K562 (cell line): ENCODE measurements at regions not wholly inside any gene's neighbourhood (a gene's known extent, or its start where the extent isn't known, plus 50 kb on each side); places are given as distances from the start of the nearest gene placed in this dataset.

Source experiments
- ATAC-seq: fragments of 200-7000 bp; cut with Tn5 transposase; 3 replicates; pipeline ENCODE4 v1.9.1; 2020; ENCODE audit warnings: moderate library complexity
- BruUV-seq: library from RNA; stranded (reverse); fragments of 400-500 nt; replicated peaks from 2 replicates; lab custom pipeline; 2021; lab: Mats Ljungman, UMichigan
- CTCF ChIA-PET: fragments of 300-600 bp; formaldehyde crosslinking; extraction: SDS; loops from one replicate; lab custom pipeline; 2021; ENCODE audit warnings: low intra/inter-chr PET ratio; lab: Yijun Ruan, JAX
- POLR2A ChIA-PET: fragments of 300-600, 350-650 bp; sonication (Branson Sonifier 250); formaldehyde crosslinking; extraction: SDS; loops from one replicate; lab custom pipeline; 2021; ENCODE audit warnings: antibody characterized with exemption, inconsistent platforms; lab: Yijun Ruan, JAX
- DNase-seq, 4 experiments: peaks; one replicate each; pipeline versions ENCODE4 v3.0.0 to v3.0.0-alpha.2; 2011 to 2018; ENCODE audit warnings: low spot score in 3 of 4, mixed read lengths in 3 of 4; ENCODE audit errors: extremely low read depth in 1 of 4
- FAIRE-seq: peaks from 2 replicates; lab custom pipeline; 2011; peaks lifted over from hg19 to GRCh38; lab: Jason Lieb, UNC
- H2AFZ ChIP-seq: 2 replicates; pipeline ENCODE4 v1.6.0; 2011; ENCODE audit warnings: low read depth, low read length, control low read depth, inconsistent platforms
- H3K27ac ChIP-seq: fragments of 200-600 bp; 3 replicates; pipeline ENCODE4 v1.8.0; 2011; ENCODE audit warnings: low read depth, mild to moderate bottlenecking, control low read depth, inconsistent platforms, low read length, moderate library complexity, mixed read lengths; ENCODE audit errors: extremely low read depth
- H3K27me3 ChIP-seq, 2 experiments: fragments of 300-600 bp in 1 of 2; 2 replicates in 1 of 2; 3 replicates in 1 of 2; pipeline versions ENCODE4 v1.6.0 to v1.8.0; 2011; ENCODE audit warnings: inconsistent platforms in 2 of 2, low read length in 2 of 2, mild to moderate bottlenecking in 1 of 2, mixed read lengths in 1 of 2, moderate library complexity in 1 of 2; ENCODE audit not compliant: control insufficient read depth in 2 of 2, insufficient read depth in 2 of 2
- H3K36me3 ChIP-seq: fragments of 300-600 bp; 3 replicates; pipeline ENCODE4 v1.8.0; 2011; ENCODE audit warnings: mild to moderate bottlenecking, low read length, inconsistent platforms; ENCODE audit not compliant: control insufficient read depth, insufficient read depth
- H3K4me1 ChIP-seq, 2 experiments: fragments of 200-600 bp in 1 of 2; replicated peaks in 1 of 2; 2 replicates in 1 of 2; 3 replicates in 1 of 2; pipeline versions ENCODE4 v1.5.1 to v1.8.0; 2011; ENCODE audit warnings: inconsistent platforms in 2 of 2, low read length in 2 of 2, mild to moderate bottlenecking in 1 of 2, mixed read lengths in 1 of 2, moderate library complexity in 1 of 2; ENCODE audit not compliant: control insufficient read depth in 2 of 2, insufficient read depth in 2 of 2
- H3K4me2 ChIP-seq: 2 replicates; pipeline ENCODE4 v1.6.1; 2011; ENCODE audit warnings: low read length, control low read depth, inconsistent platforms, mixed read lengths; ENCODE audit not compliant: insufficient read depth
- H3K4me3 ChIP-seq: fragments of 200-600 bp; sonication (generic), shearing (Covaris generic); 2 replicates; pipeline ENCODE4 v1.5.1; 2016; ENCODE audit warnings: control low read depth, inconsistent platforms
- H3K79me2 ChIP-seq: fragments of 200-600 bp; 3 replicates; pipeline ENCODE4 v1.8.0; 2011; ENCODE audit warnings: low read length, inconsistent platforms; ENCODE audit not compliant: control insufficient read depth, insufficient read depth
- H3K9ac ChIP-seq, 2 experiments: 2 replicates each; pipeline versions ENCODE4 v1.6.0 to v1.6.1; 2011; ENCODE audit warnings: low read depth in 2 of 2, low read length in 2 of 2, control low read depth in 1 of 2, inconsistent platforms in 1 of 2, mild to moderate bottlenecking in 1 of 2, mixed read lengths in 1 of 2; ENCODE audit not compliant: insufficient read depth in 1 of 2
- H3K9me1 ChIP-seq: one replicate; pipeline ENCODE4 v1.6.0; 2011; ENCODE audit warnings: inconsistent platforms, mild to moderate bottlenecking, low read length, moderate library complexity; ENCODE audit not compliant: control insufficient read depth, insufficient read depth
- H3K9me3 ChIP-seq: replicated peaks from 2 replicates; pipeline ENCODE4 v1.5.1; 2011; ENCODE audit warnings: low read depth, low read length, inconsistent platforms; ENCODE audit not compliant: control insufficient read depth, insufficient read depth
- H4K20me1 ChIP-seq: replicated peaks from 2 replicates; pipeline ENCODE4 v1.6.1; 2011; ENCODE audit warnings: low read length, inconsistent platforms, mixed read lengths; ENCODE audit not compliant: control insufficient read depth, insufficient read depth
- LCOR ChIP-seq: sonication (generic); formaldehyde crosslinking; IDR thresholded peaks from 2 replicates; pipeline ENCODE4 v1.8.0; 2022; ENCODE audit warnings: mild to moderate bottlenecking, missing genetic modification reagents
- NCOA6 ChIP-seq: fragments of 450-650 bp; IDR thresholded peaks from 2 replicates; pipeline ENCODE4 v1.6.1; 2017; ENCODE audit warnings: mild to moderate bottlenecking
- SMARCB1 ChIP-seq: IDR thresholded peaks from 2 replicates; pipeline ENCODE4 v1.6.1; 2011; ENCODE audit warnings: improper control_type of control experiment, low read depth; ENCODE audit not compliant: insufficient read length
- ZBTB17 ChIP-seq: fragments of 450-650 bp; formaldehyde crosslinking; IDR thresholded peaks from 2 replicates; pipeline ENCODE4 v1.4.0; 2020; ENCODE audit warnings: mild to moderate bottlenecking
- ZNF124 ChIP-seq: sonication (generic); formaldehyde crosslinking; IDR thresholded peaks from 2 replicates; pipeline ENCODE4 v1.8.1; 2022; ENCODE audit warnings: missing genetic modification reagents
- ZNF134 ChIP-seq: fragments of 250-450 bp; sonication (Bioruptor Pico); conservative IDR thresholded peaks from 2 replicates; pipeline ENCODE4 v1.4.0; 2020
- ZNF184 ChIP-seq: sonication (generic); formaldehyde crosslinking; IDR thresholded peaks from 2 replicates; pipeline ENCODE4 v1.5.0; 2020; ENCODE audit warnings: missing genetic modification reagents
- ZNF79 ChIP-seq: fragments of 250-450 bp; sonication (Bioruptor Pico); IDR thresholded peaks from 2 replicates; pipeline ENCODE4 v1.4.0; 2020; ENCODE audit warnings: low read depth, mild to moderate bottlenecking, moderate library complexity
- WGBS: fragments of 100-300 bp; shearing (Covaris generic); methylation state at CpG from one replicate; pipeline ENCODE4 v1.1.6; 2016; ENCODE audit warnings: low coverage, mixed read lengths; ENCODE audit not compliant: insufficient coverage; ENCODE audit errors: missing lambda C conversion rate; 5-methylcytosine and 5-hydroxymethylcytosine counted together
- in situ Hi-C: fragments of 300-500 bp; cut with MboI; formaldehyde crosslinking; loops from 4 replicates; pipeline ENCODE4 v1.15.0; 2018; ENCODE audit warnings: inconsistent platforms, mixed read lengths
- intact Hi-C: fragments of 100-400 bp; cut with micrococcal nuclease; formaldehyde crosslinking; loops from 2 replicates; pipeline ENCODE4 v1.14.2; 2022
- TF ChIP-seq, protein P1 (sequence below): fragments of 450-650 bp; IDR thresholded peaks from one replicate; pipeline ENCODE4 v1.6.1; 2018; ENCODE audit warnings: mild to moderate bottlenecking, moderate library complexity; ENCODE audit not compliant: partially characterized antibody
- TF ChIP-seq, protein P2 (sequence below): IDR thresholded peaks from 3 replicates; pipeline ENCODE4 v1.6.1; 2011; ENCODE audit warnings: borderline replicate concordance, mild to moderate bottlenecking, moderate library complexity; ENCODE audit not compliant: insufficient read length; ENCODE audit errors: extremely low read depth
- TF ChIP-seq, protein P3 (sequence below): fragments of 250-450 bp; sonication (Bioruptor Pico); IDR thresholded peaks from 2 replicates; pipeline ENCODE4 v1.4.0; 2020; ENCODE audit warnings: borderline replicate concordance

DNA sequence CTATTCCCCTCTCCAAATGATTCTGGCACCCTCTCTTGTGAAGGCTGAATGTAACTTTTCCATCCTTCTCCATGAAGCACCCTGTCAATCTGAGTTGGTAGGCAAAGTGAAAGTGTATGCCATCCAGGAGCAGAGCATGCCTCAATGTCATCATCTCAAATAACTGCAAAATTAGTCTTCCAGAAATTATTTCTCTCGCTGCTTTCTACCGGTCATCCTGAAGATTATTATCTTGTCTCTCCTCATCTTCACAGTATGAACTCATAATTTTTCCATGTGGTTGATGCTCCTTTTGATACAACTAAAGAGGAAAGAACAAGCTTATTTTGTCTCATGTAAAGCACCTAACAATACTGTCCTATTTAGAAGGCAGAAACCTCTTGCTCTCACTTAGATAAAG lies 285.5 kb upstream of the PCDH7 start:
- Histone ChIP-seq H3K27ac (no peak overlapping the region), H3K9me1 (no peaks in the 10 kb centered on the region), H3K79me2 (no peaks in the 10 kb centered on the region), H3K9me3 (0 out of 2 replicates have a peak, but pooled peaks cover 2% of the 10 kb centered on the region), H3K27me3 (no peaks in the 10 kb centered on the region), H4K20me1 (no peaks in the 10 kb centered on the region), H3K36me3 (no peaks in the 10 kb centered on the region), H3K4me3 (no peak overlapping the region), H3K9ac (no peak overlapping the region), H3K4me2 (no peak overlapping the region), H3K4me1 (no peaks in the 10 kb centered on the region), H2AFZ (no peak overlapping the region)
- ChIA-PET CTCF (no interaction called here), POLR2A (no interaction called here)
- FAIRE-seq: no peak
- intact Hi-C loops (no loop called here), in situ Hi-C loops (no loop called here)
- BruUV-seq: no TSS peak
- WGBS: 0% methylated on average over 2 of the region's 2 CpGs
- no peak for TF ChIP-seq ZNF79 (CRISPR knock-in tag)
- no peak for DNase-seq
- no peak for ATAC-seq

DNA sequence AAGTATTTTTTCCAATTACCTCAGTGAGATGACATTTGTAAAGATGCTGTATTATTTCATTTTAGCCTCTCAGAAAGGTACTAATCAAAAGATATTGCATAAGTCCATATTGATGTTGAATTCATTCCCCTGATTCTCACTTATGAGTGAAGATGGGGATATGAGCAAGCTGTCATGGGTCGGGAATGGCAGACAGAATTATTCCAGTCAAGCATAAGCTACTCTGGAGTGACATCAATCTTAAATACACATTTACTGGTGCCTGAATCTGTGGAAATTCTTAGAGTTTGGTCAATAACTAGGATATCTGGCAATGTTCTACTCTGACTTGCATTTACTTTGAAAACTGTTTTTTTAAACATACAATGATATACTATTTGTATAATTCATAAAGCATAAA lies 283.8 kb upstream of the PCDH7 start:
- Histone ChIP-seq H3K36me3 (no peaks in the 10 kb centered on the region), H3K27ac (no peak overlapping the region), H3K79me2 (no peaks in the 10 kb centered on the region), H4K20me1 (no peaks in the 10 kb centered on the region), H3K9me1 (no peaks in the 10 kb centered on the region), H2AFZ (no peak overlapping the region), H3K4me1 (no peaks in the 10 kb centered on the region), H3K4me3 (no peak overlapping the region), H3K9ac (no peak overlapping the region), H3K9me3 (no peaks in the 10 kb centered on the region), H3K4me2 (no peak overlapping the region), H3K27me3 (no peaks in the 10 kb centered on the region)
- 0% methylated on average over 1 of the region's 1 CpG for WGBS
- DNase-seq (no peak), ATAC-seq (no peak), FAIRE-seq (no peak)
- ChIA-PET POLR2A (no interaction called here), CTCF (no interaction called here)
- intact Hi-C loops: no loop called here
- BruUV-seq: no TSS peak
- in situ Hi-C loops: no loop called here
- TF ChIP-seq, protein P1, sequence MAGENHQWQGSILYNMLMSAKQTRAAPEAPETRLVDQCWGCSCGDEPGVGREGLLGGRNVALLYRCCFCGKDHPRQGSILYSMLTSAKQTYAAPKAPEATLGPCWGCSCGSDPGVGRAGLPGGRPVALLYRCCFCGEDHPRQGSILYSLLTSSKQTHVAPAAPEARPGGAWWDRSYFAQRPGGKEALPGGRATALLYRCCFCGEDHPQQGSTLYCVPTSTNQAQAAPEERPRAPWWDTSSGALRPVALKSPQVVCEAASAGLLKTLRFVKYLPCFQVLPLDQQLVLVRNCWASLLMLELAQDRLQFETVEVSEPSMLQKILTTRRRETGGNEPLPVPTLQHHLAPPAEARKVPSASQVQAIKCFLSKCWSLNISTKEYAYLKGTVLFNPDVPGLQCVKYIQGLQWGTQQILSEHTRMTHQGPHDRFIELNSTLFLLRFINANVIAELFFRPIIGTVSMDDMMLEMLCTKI: no peak
- TF ChIP-seq, protein P2, sequence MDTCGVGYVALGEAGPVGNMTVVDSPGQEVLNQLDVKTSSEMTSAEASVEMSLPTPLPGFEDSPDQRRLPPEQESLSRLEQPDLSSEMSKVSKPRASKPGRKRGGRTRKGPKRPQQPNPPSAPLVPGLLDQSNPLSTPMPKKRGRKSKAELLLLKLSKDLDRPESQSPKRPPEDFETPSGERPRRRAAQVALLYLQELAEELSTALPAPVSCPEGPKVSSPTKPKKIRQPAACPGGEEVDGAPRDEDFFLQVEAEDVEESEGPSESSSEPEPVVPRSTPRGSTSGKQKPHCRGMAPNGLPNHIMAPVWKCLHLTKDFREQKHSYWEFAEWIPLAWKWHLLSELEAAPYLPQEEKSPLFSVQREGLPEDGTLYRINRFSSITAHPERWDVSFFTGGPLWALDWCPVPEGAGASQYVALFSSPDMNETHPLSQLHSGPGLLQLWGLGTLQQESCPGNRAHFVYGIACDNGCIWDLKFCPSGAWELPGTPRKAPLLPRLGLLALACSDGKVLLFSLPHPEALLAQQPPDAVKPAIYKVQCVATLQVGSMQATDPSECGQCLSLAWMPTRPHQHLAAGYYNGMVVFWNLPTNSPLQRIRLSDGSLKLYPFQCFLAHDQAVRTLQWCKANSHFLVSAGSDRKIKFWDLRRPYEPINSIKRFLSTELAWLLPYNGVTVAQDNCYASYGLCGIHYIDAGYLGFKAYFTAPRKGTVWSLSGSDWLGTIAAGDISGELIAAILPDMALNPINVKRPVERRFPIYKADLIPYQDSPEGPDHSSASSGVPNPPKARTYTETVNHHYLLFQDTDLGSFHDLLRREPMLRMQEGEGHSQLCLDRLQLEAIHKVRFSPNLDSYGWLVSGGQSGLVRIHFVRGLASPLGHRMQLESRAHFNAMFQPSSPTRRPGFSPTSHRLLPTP: no peak
- TF ChIP-seq LCOR (CRISPR knock-in tag) (no peak), SMARCB1 (no peak), ZNF184 (CRISPR knock-in tag) (no peak), ZNF134 (CRISPR knock-in tag) (no peak), ZBTB17 (CRISPR knock-in tag) (no peak), NCOA6 (no peak), ZNF124 (no peak)
- TF ChIP-seq, protein P3, sequence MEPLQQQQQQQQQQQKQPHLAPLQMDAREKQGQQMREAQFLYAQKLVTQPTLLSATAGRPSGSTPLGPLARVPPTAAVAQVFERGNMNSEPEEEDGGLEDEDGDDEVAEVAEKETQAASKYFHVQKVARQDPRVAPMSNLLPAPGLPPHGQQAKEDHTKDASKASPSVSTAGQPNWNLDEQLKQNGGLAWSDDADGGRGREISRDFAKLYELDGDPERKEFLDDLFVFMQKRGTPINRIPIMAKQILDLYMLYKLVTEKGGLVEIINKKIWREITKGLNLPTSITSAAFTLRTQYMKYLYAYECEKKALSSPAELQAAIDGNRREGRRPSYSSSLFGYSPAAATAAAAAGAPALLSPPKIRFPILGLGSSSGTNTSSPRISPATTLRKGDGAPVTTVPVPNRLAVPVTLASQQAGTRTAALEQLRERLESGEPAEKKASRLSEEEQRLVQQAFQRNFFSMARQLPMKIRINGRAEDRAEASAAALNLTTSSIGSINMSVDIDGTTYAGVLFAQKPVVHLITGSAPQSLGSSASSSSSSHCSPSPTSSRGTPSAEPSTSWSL: no peak
